LNCAP (cell line): ENCODE measurements at regions not wholly inside any gene's neighbourhood (a gene's known extent, or its start where the extent isn't known, plus 50 kb on each side); places are given as distances from the start of the nearest gene placed in this dataset.

Experiments used
- CTCF ChIP-seq: fragments of 450-650 bp; IDR thresholded peaks from 2 replicates; pipeline ENCODE4 v1.5.1; 2017; ENCODE audit warnings: mild to moderate bottlenecking

- no peak for TF ChIP-seq CTCF
These were observed 78.8 kb upstream of the NEDD4L start for GRCh38 chr18:57965246-57965645.

GRCh38 chr18:57961876-57962505, 82.0 kb upstream of the NEDD4L start:
- TF ChIP-seq CTCF = no peak

GRCh38 chr18:57961411-57961810, 82.6 kb upstream of the NEDD4L start:
- TF ChIP-seq CTCF = no peak

GRCh38 chr18:57959278-57959677, 84.7 kb upstream of the NEDD4L start:
- peak; percentile 40; the same call in 1 of the 2 replicates for TF ChIP-seq CTCF

- no peak for TF ChIP-seq CTCF
These were observed 86.8 kb upstream of the NEDD4L start for GRCh38 chr18:57957210-57957609.

DNA sequence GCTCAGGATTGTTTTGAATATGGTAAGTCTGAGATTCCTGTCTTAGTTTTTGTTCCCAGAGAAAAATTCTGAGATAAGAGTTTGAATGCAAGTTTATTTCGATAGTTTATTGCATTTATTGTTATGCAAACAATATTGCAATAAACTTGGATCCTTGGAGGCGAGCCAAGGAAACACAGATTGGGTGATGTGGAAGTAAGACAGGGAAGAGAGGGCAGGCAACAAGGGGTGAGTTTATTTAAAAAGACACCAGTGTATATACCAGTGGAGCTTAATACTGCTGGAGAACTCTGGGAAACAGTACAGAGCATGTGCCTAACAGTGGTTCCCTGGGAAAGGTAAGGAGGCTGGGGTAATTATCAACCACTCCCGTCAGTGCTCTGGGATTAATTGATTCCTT, 87.5 kb upstream of the NEDD4L start:
- no peak for TF ChIP-seq CTCF

DNA sequence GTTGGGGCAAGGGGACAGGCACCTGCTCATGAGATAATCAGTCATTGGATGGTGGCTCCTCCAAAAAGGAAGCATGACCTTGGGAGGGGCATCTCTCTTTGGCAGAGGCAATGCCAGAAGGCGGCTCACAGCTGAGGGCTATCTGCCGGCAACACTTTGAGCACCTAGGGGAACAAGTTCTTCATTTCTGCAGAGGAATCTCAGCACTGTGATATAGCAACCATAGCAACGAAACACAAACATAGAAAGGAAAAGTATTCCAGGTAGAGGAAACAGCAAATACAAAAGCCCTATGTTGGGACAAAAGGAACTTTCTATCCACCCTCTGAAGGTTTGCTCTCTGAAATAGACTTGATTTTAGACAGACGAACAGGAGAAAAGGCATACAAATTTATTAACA, 89.1 kb upstream of the NEDD4L start:
- no peak for TF ChIP-seq CTCF

- no peak for TF ChIP-seq CTCF
These were observed 90.1 kb upstream of the NEDD4L start for GRCh38 chr18:57953883-57954282.
